Lower lobe of right lung (tissue), 2 donors: ENCODE measurements at regions not wholly inside any gene's neighbourhood (a gene's known extent, or its start where the extent isn't known, plus 50 kb on each side); places are given as distances from the start of the nearest gene placed in this dataset.

Experiments used
- ATAC-seq, 2 donors: fragments of 200-7000 bp; cut with Tn5 transposase; one replicate each; pipeline ENCODE4 v1.9.1; 2020 to 2022; ENCODE audit warnings: mild to moderate bottlenecking in 2 of 2, moderate library complexity in 2 of 2
- DNase-seq: peaks from one replicate; pipeline ENCODE4 v3.0.0-alpha.2; 2020
- H3K27ac ChIP-seq: fragments of 200-600 bp; one replicate; pipeline ENCODE4 v1.8.0; 2022
- H3K27me3 ChIP-seq: fragments of 200-600 bp; one replicate; pipeline ENCODE4 v1.8.0; 2022; ENCODE audit warnings: low read depth
- H3K36me3 ChIP-seq: fragments of 200-600 bp; one replicate; pipeline ENCODE4 v1.8.0; 2022; ENCODE audit warnings: mild to moderate bottlenecking
- H3K4me1 ChIP-seq: fragments of 200-600 bp; one replicate; pipeline ENCODE4 v1.8.0; 2022
- H3K4me3 ChIP-seq: fragments of 200-600 bp; one replicate; pipeline ENCODE4 v1.8.0; 2022; ENCODE audit warnings: mild to moderate bottlenecking
- H3K9me3 ChIP-seq: fragments of 200-600 bp; one replicate; pipeline ENCODE4 v1.8.0; 2022
- intact Hi-C: fragments of 100-400 bp; cut with DNase I; formaldehyde crosslinking; loops from one replicate; pipeline ENCODE4 v1.11.0; 2022
- TF ChIP-seq, protein P1 (sequence below): fragments of 200-600 bp; IDR thresholded peaks from one replicate; pipeline ENCODE4 v1.8.0; 2022; ENCODE audit warnings: antibody characterized with exemption, mild to moderate bottlenecking
- donor health status: DM: no; HTN: yes; CAD: no; lungs with severe emphysema.

DNA sequence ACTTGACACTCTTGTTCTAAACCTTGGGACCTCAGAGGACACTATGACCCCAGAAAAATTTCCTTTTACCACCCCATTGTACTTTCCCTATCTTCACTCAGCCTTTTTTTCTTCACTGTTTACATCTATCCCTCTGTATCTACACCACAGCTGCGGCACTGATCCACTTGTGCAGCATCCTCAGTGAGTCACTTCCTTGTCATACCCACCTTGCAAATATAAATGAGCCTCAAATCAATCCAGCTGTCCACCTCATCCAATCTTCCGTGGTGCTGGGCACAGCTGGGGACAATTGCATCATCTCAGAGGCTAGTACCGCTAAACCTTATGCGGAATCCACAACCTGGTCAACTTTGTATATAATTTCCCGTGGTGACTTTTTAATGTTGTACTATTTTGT is 710.5 kb downstream of the QKI start:
- Histone ChIP-seq H3K36me3 (no peaks in the 10 kb centered on the region), H3K27me3 (no peaks in the 10 kb centered on the region), H3K27ac (no peak overlapping the region), H3K9me3 (no peaks in the 10 kb centered on the region), H3K4me3 (no peak overlapping the region), H3K4me1 (no peaks in the 10 kb centered on the region)
- TF ChIP-seq, protein P1, sequence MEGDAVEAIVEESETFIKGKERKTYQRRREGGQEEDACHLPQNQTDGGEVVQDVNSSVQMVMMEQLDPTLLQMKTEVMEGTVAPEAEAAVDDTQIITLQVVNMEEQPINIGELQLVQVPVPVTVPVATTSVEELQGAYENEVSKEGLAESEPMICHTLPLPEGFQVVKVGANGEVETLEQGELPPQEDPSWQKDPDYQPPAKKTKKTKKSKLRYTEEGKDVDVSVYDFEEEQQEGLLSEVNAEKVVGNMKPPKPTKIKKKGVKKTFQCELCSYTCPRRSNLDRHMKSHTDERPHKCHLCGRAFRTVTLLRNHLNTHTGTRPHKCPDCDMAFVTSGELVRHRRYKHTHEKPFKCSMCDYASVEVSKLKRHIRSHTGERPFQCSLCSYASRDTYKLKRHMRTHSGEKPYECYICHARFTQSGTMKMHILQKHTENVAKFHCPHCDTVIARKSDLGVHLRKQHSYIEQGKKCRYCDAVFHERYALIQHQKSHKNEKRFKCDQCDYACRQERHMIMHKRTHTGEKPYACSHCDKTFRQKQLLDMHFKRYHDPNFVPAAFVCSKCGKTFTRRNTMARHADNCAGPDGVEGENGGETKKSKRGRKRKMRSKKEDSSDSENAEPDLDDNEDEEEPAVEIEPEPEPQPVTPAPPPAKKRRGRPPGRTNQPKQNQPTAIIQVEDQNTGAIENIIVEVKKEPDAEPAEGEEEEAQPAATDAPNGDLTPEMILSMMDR = no peak
- DNase-seq (no peak), ATAC-seq (no peak)
- intact Hi-C loops = no loop called here

DNA sequence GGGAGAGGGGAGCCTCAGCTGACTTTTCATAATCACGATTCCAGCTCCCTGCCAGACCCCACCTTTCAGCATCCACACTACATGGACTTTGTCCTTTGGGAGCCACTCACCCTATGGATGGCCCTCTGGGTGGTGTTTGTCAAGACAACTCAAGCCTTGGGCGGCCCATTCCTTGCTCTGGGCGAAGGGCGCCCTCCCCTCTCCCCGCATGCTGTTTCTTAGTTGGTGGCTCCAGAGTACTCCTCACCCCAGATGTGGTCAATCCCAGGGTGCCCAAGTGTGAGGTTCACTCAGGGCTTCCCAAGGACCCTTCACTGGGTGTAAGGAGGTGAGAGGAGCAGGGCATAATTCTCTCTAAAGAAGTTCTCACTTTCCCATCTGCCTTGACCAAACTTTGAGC is 710.0 kb downstream of the QKI start:
- ATAC-seq (no peak), DNase-seq (no peak)
- intact Hi-C loops = no loop called here
- Histone ChIP-seq H3K4me1 (no peaks in the 10 kb centered on the region), H3K4me3 (no peak overlapping the region), H3K9me3 (no peaks in the 10 kb centered on the region), H3K27ac (no peak overlapping the region), H3K36me3 (no peaks in the 10 kb centered on the region), H3K27me3 (no peaks in the 10 kb centered on the region)
- TF ChIP-seq, protein P1 = no peak

GRCh38 chr6:164122109-164122508 is 707.6 kb downstream of the QKI start:
- no peak for ATAC-seq
- intact Hi-C loops = no loop called here
- TF ChIP-seq, protein P1 = no peak
- Histone ChIP-seq H3K9me3 (no peaks in the 10 kb centered on the region), H3K4me1 (no peaks in the 10 kb centered on the region), H3K4me3 (no peak overlapping the region), H3K27ac (no peak overlapping the region), H3K36me3 (no peaks in the 10 kb centered on the region), H3K27me3 (no peaks in the 10 kb centered on the region)
- no peak for DNase-seq

DNA sequence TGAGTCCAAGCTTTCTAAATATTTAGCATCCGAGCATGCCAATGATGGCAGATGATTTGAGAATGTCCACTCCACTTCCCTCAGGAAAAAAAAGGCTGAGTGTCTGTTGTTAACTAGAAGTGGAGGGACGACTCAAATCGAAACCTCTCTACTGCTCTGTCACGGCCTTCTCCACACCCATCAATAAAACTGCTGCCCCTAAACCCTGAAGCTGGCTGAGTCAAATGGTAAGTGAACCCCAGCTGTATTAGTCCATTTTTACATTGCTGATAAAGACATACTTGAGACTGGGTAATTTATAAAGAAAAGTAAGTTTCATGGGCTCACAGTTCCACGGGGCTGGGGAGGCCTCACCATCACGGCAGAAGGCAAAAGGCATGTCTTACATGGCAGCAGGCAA is 707.0 kb downstream of the QKI start:
- intact Hi-C loops = no loop called here
- Histone ChIP-seq H3K27ac (no peak overlapping the region), H3K9me3 (no peaks in the 10 kb centered on the region), H3K4me3 (no peak overlapping the region), H3K27me3 (no peaks in the 10 kb centered on the region), H3K36me3 (no peaks in the 10 kb centered on the region), H3K4me1 (no peaks in the 10 kb centered on the region)
- TF ChIP-seq, protein P1 = no peak
- no peak for DNase-seq
- ATAC-seq = no peak

- TF ChIP-seq, protein P1 = no peak
- ATAC-seq (no peak), DNase-seq (no peak)
- no peaks in the 10 kb centered on the region for H3K9me3 ChIP-seq
- H3K4me3 ChIP-seq = no peak overlapping the region
- intact Hi-C loops = no loop called here
- H3K27ac ChIP-seq = no peak overlapping the region
- peaks cover 4% of the 10 kb centered on the region for H3K4me1 ChIP-seq
- H3K27me3 ChIP-seq = no peaks in the 10 kb centered on the region
- no peaks in the 10 kb centered on the region for H3K36me3 ChIP-seq
These were observed 700.1 kb downstream of the QKI start for GRCh38 chr6:164114651-164115050.

DNA sequence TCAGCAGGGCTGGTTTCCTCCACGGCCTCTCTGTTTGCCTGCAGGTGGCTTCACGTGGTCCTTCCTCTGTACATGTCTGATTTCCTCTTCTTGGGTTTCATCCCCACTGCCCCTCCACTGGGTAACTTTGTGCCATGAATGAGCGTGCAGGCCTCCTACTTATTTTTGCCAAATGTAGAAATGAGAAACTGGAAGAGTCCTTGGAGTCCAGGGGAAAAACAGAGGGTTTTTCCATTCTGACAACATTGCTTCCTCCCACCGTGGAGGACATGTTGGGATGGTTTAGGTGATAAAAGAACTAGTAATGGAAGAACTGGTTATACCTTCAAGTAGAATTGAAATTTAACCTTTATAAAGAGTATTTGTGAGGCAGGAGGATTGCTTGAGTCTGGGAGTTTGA is 699.5 kb downstream of the QKI start:
- intact Hi-C loops = no loop called here
- Histone ChIP-seq H3K4me3 (no peak overlapping the region), H3K36me3 (no peaks in the 10 kb centered on the region), H3K27me3 (no peaks in the 10 kb centered on the region), H3K9me3 (no peaks in the 10 kb centered on the region), H3K4me1 (peaks cover 10% of the 10 kb centered on the region), H3K27ac (no peak overlapping the region)
- TF ChIP-seq, protein P1 = no peak
- DNase-seq (no peak), ATAC-seq (no peak)
